ENCODE measurements at regions not wholly inside any gene's neighbourhood (a gene's known extent, or its start where the extent isn't known, plus 50 kb on each side); places are given as distances from the start of the nearest gene placed in this dataset.
"Not testable (repeated sequence)": the region's sequence is repeated elsewhere in the genome, so short reads cannot be mapped to it uniquely, and the experiment has no call there.

DNA sequence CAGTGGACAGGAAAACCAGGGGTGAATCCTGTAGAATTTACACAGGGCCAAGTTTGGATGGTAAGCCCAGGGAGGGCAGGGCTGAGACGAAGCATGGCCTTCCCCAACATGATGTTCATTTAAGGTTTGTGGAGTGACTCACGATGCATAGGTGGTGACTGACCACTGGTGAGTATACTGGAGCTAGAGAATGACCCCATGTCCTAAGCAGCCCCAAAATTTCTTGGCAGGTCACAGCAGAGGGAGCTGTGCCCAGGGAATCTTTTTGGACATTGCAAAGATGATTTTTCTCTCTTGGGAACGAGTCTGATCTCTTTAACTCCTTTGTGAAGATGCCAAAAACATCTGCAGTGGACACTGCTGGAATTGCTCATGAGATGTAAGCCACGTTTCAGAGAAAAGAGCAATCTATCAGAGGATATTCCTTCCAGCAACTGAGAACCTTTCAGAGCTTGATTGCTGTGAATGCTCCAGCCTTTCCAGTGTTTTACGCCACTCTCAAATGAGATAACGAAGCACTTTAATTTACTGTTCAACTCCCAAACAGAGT lies 135.9 kb upstream of the TRIM73 start:
- TF ChIP-seq SIN3A (IDR thresholded peaks at IDR 0.05; ENCODE audit: borderline replicate concordance, insufficient read depth, low read depth, low read length); REST (IDR thresholded peaks at IDR 0.05; ENCODE audit: insufficient read depth in 1 of 2, low read depth in 2 of 2, low read length in 1 of 2); POLR2AphosphoS5 (IDR thresholded peaks at IDR 0.05; ENCODE audit: low read depth, low read length): not testable (repeated sequence)
- TF ChIP-seq, protein P1, sequence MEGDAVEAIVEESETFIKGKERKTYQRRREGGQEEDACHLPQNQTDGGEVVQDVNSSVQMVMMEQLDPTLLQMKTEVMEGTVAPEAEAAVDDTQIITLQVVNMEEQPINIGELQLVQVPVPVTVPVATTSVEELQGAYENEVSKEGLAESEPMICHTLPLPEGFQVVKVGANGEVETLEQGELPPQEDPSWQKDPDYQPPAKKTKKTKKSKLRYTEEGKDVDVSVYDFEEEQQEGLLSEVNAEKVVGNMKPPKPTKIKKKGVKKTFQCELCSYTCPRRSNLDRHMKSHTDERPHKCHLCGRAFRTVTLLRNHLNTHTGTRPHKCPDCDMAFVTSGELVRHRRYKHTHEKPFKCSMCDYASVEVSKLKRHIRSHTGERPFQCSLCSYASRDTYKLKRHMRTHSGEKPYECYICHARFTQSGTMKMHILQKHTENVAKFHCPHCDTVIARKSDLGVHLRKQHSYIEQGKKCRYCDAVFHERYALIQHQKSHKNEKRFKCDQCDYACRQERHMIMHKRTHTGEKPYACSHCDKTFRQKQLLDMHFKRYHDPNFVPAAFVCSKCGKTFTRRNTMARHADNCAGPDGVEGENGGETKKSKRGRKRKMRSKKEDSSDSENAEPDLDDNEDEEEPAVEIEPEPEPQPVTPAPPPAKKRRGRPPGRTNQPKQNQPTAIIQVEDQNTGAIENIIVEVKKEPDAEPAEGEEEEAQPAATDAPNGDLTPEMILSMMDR (IDR thresholded peaks at IDR 0.05): not testable (repeated sequence)
